ENCODE measurements at regions not wholly inside any gene's neighbourhood (a gene's known extent, or its start where the extent isn't known, plus 50 kb on each side); places are given as distances from the start of the nearest gene placed in this dataset.
"Not testable (repeated sequence)": the region's sequence is repeated elsewhere in the genome, so short reads cannot be mapped to it uniquely, and the experiment has no call there.

GRCh38 chr6:155801046-155801445 is 345.4 kb upstream of the NOX3 start:
- no peak for DNase-seq

GRCh38 chr6:155798876-155799275 is 343.2 kb upstream of the NOX3 start:
- DNase-seq = not testable (repeated sequence)

- DNase-seq = no peak
Measured at GRCh38 chr6:155795173-155795796, 339.6 kb upstream of the NOX3 start.

- no peak for DNase-seq
Measured at GRCh38 chr6:155791891-155792290, 336.3 kb upstream of the NOX3 start.

- no peak for DNase-seq
Measured at GRCh38 chr6:155791186-155791585, 335.5 kb upstream of the NOX3 start.

- no peak for DNase-seq
Measured at GRCh38 chr6:155787168-155787567, 331.5 kb upstream of the NOX3 start.

- no peak for DNase-seq
Measured at GRCh38 chr6:155786528-155786927, 330.9 kb upstream of the NOX3 start.

- DNase-seq = no peak
Measured at GRCh38 chr6:155782739-155783459, 327.3 kb upstream of the NOX3 start.

- no peak for DNase-seq
Measured at GRCh38 chr6:155782320-155782731, 326.7 kb upstream of the NOX3 start.

- no peak for DNase-seq
Measured at GRCh38 chr6:155779456-155779855, 323.8 kb upstream of the NOX3 start.

GRCh38 chr6:155778336-155778735 is 322.7 kb upstream of the NOX3 start:
- no peak for DNase-seq

- no peak for DNase-seq
Measured at GRCh38 chr6:155771822-155772221, 316.2 kb upstream of the NOX3 start.

- DNase-seq = no peak
Measured at GRCh38 chr6:155770856-155771255, 315.2 kb upstream of the NOX3 start.

GRCh38 chr6:155770313-155770712 is 314.7 kb upstream of the NOX3 start:
- no peak for DNase-seq

GRCh38 chr6:155765275-155766194 is 309.9 kb upstream of the NOX3 start:
- no peak for DNase-seq

GRCh38 chr6:155762649-155763048 is 307.0 kb upstream of the NOX3 start:
- no peak for DNase-seq

GRCh38 chr6:155755452-155755851 is 299.8 kb upstream of the NOX3 start:
- no peak for DNase-seq

GRCh38 chr6:155748778-155749177 is 293.1 kb upstream of the NOX3 start:
- DNase-seq = not testable (repeated sequence)

- DNase-seq = no peak
Measured at GRCh38 chr6:155747491-155747890, 291.9 kb upstream of the NOX3 start.

GRCh38 chr6:155740781-155741399 is 285.3 kb upstream of the NOX3 start:
- DNase-seq = no peak

- no peak for DNase-seq
Measured at GRCh38 chr6:155738602-155739105, 283.0 kb upstream of the NOX3 start.

GRCh38 chr6:155717374-155717773 is 261.7 kb upstream of the NOX3 start:
- DNase-seq = no peak

- no peak for DNase-seq
Measured at GRCh38 chr6:155710704-155711103, 255.1 kb upstream of the NOX3 start.

Data from T-helper 9 cell (primary cell).